Stimulated activated CD4-positive, alpha-beta T cell treated with anti-CD3 and anti-CD28 coated beads, Interleukin-12 subunit alpha, Interleukin-12 subunit beta, amount 100 ng/mL, for 48 hours (primary cell): ENCODE measurements at regions not wholly inside any gene's neighbourhood (a gene's known extent, or its start where the extent isn't known, plus 50 kb on each side); places are given as distances from the start of the nearest gene placed in this dataset.
"Not testable (repeated sequence)": the region's sequence is repeated elsewhere in the genome, so short reads cannot be mapped to it uniquely, and the experiment has no call there.

Source experiments
- DNase-seq, 3 donors: peaks; one replicate each; pipeline ENCODE4 v3.0.0-alpha.2; 2020; ENCODE audit warnings: low read depth in 2 of 3, low spot score in 1 of 3

GRCh38 chr1:115454837-115455511 is 116.9 kb upstream of the NGF start:
- DNase-seq: no peak

GRCh38 chr1:115453666-115454065 is 115.6 kb upstream of the NGF start:
- DNase-seq: no peak

- DNase-seq: no peak
Measured at GRCh38 chr1:115452600-115453329, 114.7 kb upstream of the NGF start.

GRCh38 chr1:115450501-115451040 is 112.5 kb upstream of the NGF start:
- no peak for DNase-seq

- DNase-seq: no peak
Measured at GRCh38 chr1:115448282-115449044, 110.4 kb upstream of the NGF start.

GRCh38 chr1:115447672-115448071 is 109.6 kb upstream of the NGF start:
- DNase-seq: no peak

GRCh38 chr1:115445090-115445489 is 107.0 kb upstream of the NGF start:
- DNase-seq: no peak

GRCh38 chr1:115440733-115441132 is 102.7 kb upstream of the NGF start:
- DNase-seq: no peak

- not testable (repeated sequence) for DNase-seq
Measured at GRCh38 chr1:115439520-115439919, 101.5 kb upstream of the NGF start.

- DNase-seq: no peak
Measured at GRCh38 chr1:115437196-115437595, 99.1 kb upstream of the NGF start.

GRCh38 chr1:115436596-115436995 is 98.5 kb upstream of the NGF start:
- DNase-seq: no peak

- no peak for DNase-seq
Measured at GRCh38 chr1:115433483-115433882, 95.4 kb upstream of the NGF start.

GRCh38 chr1:115432061-115432460 is 94.0 kb upstream of the NGF start:
- DNase-seq: no peak

GRCh38 chr1:115430441-115431158 is 92.6 kb upstream of the NGF start:
- no peak for DNase-seq

GRCh38 chr1:115429884-115430283 is 91.8 kb upstream of the NGF start:
- DNase-seq: no peak

- no peak for DNase-seq
Measured at GRCh38 chr1:115429241-115429640, 91.2 kb upstream of the NGF start.

- DNase-seq: no peak
Measured at GRCh38 chr1:115428676-115429075, 90.6 kb upstream of the NGF start.

GRCh38 chr1:115428256-115428655 is 90.2 kb upstream of the NGF start:
- no peak for DNase-seq

GRCh38 chr1:115426956-115427355 is 88.9 kb upstream of the NGF start:
- DNase-seq: no peak

- no peak for DNase-seq
Measured at GRCh38 chr1:115426231-115426771, 88.3 kb upstream of the NGF start.

- no peak for DNase-seq
Measured at GRCh38 chr1:115425442-115425841, 87.4 kb upstream of the NGF start.
